Non-pigmented ciliary epithelial cell (primary cell): ENCODE measurements at regions not wholly inside any gene's neighbourhood (a gene's known extent, or its start where the extent isn't known, plus 50 kb on each side); places are given as distances from the start of the nearest gene placed in this dataset.
"Not testable (repeated sequence)": the region's sequence is repeated elsewhere in the genome, so short reads cannot be mapped to it uniquely, and the experiment has no call there.

Source experiments
- DNase-seq: peaks from one replicate; pipeline ENCODE4 v3.0.0-alpha.2; 2010; ENCODE audit warnings: low read depth

GRCh38 chr3:110618512-110619226, 452.9 kb upstream of the NECTIN3 start:
- DNase-seq = no peak

- DNase-seq = no peak
These were observed 451.5 kb upstream of the NECTIN3 start for GRCh38 chr3:110620118-110620517.

GRCh38 chr3:110623571-110623970, 448.0 kb upstream of the NECTIN3 start:
- no peak for DNase-seq

GRCh38 chr3:110624576-110624975, 447.0 kb upstream of the NECTIN3 start:
- no peak for DNase-seq

GRCh38 chr3:110625201-110625747, 446.3 kb upstream of the NECTIN3 start:
- DNase-seq = no peak

GRCh38 chr3:110626652-110627111, 444.9 kb upstream of the NECTIN3 start:
- not testable (repeated sequence) for DNase-seq

- DNase-seq = no peak
These were observed 442.8 kb upstream of the NECTIN3 start for GRCh38 chr3:110628650-110629301.

- no peak for DNase-seq
These were observed 441.7 kb upstream of the NECTIN3 start for GRCh38 chr3:110629917-110630316.

- DNase-seq = no peak
These were observed 427.4 kb upstream of the NECTIN3 start for GRCh38 chr3:110644203-110644602.

GRCh38 chr3:110646055-110646454, 425.6 kb upstream of the NECTIN3 start:
- no peak for DNase-seq

- DNase-seq = no peak
These were observed 425.1 kb upstream of the NECTIN3 start for GRCh38 chr3:110646496-110646895.

GRCh38 chr3:110647586-110647985, 424.0 kb upstream of the NECTIN3 start:
- DNase-seq = no peak

GRCh38 chr3:110650741-110651140, 420.9 kb upstream of the NECTIN3 start:
- no peak for DNase-seq

- no peak for DNase-seq
These were observed 416.6 kb upstream of the NECTIN3 start for GRCh38 chr3:110654843-110655502.

- DNase-seq = no peak
These were observed 415.1 kb upstream of the NECTIN3 start for GRCh38 chr3:110656394-110657025.

GRCh38 chr3:110664148-110664547, 407.5 kb upstream of the NECTIN3 start:
- no peak for DNase-seq

GRCh38 chr3:110666495-110666894, 405.1 kb upstream of the NECTIN3 start:
- no peak for DNase-seq

- no peak for DNase-seq
These were observed 404.4 kb upstream of the NECTIN3 start for GRCh38 chr3:110667216-110667615.

GRCh38 chr3:110670407-110670806, 401.2 kb upstream of the NECTIN3 start:
- no peak for DNase-seq

GRCh38 chr3:110677506-110677905, 394.1 kb upstream of the NECTIN3 start:
- DNase-seq = no peak

- DNase-seq = no peak
These were observed 392.3 kb upstream of the NECTIN3 start for GRCh38 chr3:110679285-110679684.

GRCh38 chr3:110680450-110680849, 391.2 kb upstream of the NECTIN3 start:
- DNase-seq = no peak
